HEK293 (cell line): ENCODE measurements at regions not wholly inside any gene's neighbourhood (a gene's known extent, or its start where the extent isn't known, plus 50 kb on each side); places are given as distances from the start of the nearest gene placed in this dataset.

Experiments used
- HOXA7 ChIP-seq: sonication (generic); formaldehyde crosslinking; IDR thresholded peaks from 2 replicates; pipeline ENCODE4 v1.8.1; 2022; ENCODE audit warnings: missing genetic modification reagents, borderline replicate concordance
- SETDB1 ChIP-seq: IDR thresholded peaks from one replicate; pipeline ENCODE4 v1.6.1; 2017; ENCODE audit warnings: mild to moderate bottlenecking, low read length, moderate library complexity, mixed read lengths; ENCODE audit not compliant: insufficient read length
- ZBTB20 ChIP-seq: fragments of 450-650 bp; formaldehyde crosslinking; IDR thresholded peaks from 2 replicates; pipeline ENCODE4 v1.5.1; 2016; ENCODE audit warnings: missing biosample characterization, missing genetic modification characterization
- ZNF292 ChIP-seq: fragments of 450-650 bp; formaldehyde crosslinking; IDR thresholded peaks from 2 replicates; pipeline ENCODE4 v1.5.1; 2016; ENCODE audit warnings: low read depth, missing biosample characterization, missing genetic modification characterization, borderline replicate concordance
- ZNF785 ChIP-seq: fragments of 450-650 bp; formaldehyde crosslinking; IDR thresholded peaks from 2 replicates; pipeline ENCODE4 v1.5.1; 2016; ENCODE audit warnings: missing biosample characterization, missing genetic modification characterization
- TF ChIP-seq, protein P1 (sequence below): fragments of 450-650 bp; formaldehyde crosslinking; IDR thresholded peaks from 2 replicates; pipeline ENCODE4 v1.5.1; 2016; ENCODE audit warnings: missing biosample characterization, missing genetic modification characterization
- TF ChIP-seq, protein P2 (sequence below): fragments of 450-650 bp; formaldehyde crosslinking; IDR thresholded peaks from 2 replicates; pipeline ENCODE4 v1.5.1; 2017; ENCODE audit warnings: missing biosample characterization, missing genetic modification characterization
- TF ChIP-seq, protein P3 (sequence below): fragments of 450-650 bp; formaldehyde crosslinking; IDR thresholded peaks from 2 replicates; pipeline ENCODE4 v1.5.1; 2016; ENCODE audit warnings: missing biosample characterization, missing genetic modification characterization

DNA sequence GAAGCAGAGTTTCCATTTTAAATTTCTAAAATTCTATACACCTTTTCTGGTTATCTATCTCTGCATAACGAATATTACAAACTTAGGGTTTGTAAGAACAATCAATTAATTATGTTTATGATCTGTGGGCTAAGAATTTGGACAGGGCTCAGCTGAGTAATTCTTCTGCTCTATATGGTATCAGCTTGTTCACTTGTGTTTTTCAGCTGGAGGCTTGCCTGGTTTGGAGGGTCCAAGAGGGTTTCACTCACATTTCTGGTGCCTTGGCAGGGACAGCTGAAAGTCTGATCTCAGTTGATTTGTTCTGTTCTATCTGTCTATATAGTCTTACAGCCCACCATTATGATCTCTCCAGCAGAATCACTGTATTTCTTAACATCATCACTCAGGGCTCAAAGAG lies 57.8 kb upstream of the ADGRA3 start:
- TF ChIP-seq, protein P1, sequence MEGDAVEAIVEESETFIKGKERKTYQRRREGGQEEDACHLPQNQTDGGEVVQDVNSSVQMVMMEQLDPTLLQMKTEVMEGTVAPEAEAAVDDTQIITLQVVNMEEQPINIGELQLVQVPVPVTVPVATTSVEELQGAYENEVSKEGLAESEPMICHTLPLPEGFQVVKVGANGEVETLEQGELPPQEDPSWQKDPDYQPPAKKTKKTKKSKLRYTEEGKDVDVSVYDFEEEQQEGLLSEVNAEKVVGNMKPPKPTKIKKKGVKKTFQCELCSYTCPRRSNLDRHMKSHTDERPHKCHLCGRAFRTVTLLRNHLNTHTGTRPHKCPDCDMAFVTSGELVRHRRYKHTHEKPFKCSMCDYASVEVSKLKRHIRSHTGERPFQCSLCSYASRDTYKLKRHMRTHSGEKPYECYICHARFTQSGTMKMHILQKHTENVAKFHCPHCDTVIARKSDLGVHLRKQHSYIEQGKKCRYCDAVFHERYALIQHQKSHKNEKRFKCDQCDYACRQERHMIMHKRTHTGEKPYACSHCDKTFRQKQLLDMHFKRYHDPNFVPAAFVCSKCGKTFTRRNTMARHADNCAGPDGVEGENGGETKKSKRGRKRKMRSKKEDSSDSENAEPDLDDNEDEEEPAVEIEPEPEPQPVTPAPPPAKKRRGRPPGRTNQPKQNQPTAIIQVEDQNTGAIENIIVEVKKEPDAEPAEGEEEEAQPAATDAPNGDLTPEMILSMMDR (tag by site-specific recombination): no peak
- TF ChIP-seq ZNF292 (tag by site-specific recombination) (no peak), SETDB1 (no peak), ZNF785 (tag by site-specific recombination) (no peak), HOXA7 (CRISPR knock-in tag) (no peak), ZBTB20 (no peak)
- TF ChIP-seq, protein P2, sequence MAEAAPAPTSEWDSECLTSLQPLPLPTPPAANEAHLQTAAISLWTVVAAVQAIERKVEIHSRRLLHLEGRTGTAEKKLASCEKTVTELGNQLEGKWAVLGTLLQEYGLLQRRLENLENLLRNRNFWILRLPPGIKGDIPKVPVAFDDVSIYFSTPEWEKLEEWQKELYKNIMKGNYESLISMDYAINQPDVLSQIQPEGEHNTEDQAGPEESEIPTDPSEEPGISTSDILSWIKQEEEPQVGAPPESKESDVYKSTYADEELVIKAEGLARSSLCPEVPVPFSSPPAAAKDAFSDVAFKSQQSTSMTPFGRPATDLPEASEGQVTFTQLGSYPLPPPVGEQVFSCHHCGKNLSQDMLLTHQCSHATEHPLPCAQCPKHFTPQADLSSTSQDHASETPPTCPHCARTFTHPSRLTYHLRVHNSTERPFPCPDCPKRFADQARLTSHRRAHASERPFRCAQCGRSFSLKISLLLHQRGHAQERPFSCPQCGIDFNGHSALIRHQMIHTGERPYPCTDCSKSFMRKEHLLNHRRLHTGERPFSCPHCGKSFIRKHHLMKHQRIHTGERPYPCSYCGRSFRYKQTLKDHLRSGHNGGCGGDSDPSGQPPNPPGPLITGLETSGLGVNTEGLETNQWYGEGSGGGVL (tag by site-specific recombination): no peak
- TF ChIP-seq, protein P3, sequence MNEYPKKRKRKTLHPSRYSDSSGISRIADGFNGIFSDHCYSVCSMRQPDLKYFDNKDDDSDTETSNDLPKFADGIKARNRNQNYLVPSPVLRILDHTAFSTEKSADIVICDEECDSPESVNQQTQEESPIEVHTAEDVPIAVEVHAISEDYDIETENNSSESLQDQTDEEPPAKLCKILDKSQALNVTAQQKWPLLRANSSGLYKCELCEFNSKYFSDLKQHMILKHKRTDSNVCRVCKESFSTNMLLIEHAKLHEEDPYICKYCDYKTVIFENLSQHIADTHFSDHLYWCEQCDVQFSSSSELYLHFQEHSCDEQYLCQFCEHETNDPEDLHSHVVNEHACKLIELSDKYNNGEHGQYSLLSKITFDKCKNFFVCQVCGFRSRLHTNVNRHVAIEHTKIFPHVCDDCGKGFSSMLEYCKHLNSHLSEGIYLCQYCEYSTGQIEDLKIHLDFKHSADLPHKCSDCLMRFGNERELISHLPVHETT (tag by site-specific recombination): no peak
